Endothelial cell of umbilical vein (primary cell): ENCODE measurements at regions not wholly inside any gene's neighbourhood (a gene's known extent, or its start where the extent isn't known, plus 50 kb on each side); places are given as distances from the start of the nearest gene placed in this dataset.

Experiments
- BruUV-seq: library from RNA; stranded (reverse); fragments of 400-500 nt; replicated peaks from 2 replicates; lab custom pipeline; 2021; lab: Mats Ljungman, UMichigan
- CTCF ChIA-PET: fragments of 300-600, 350-600 bp; sonication (Branson Sonifier 250); formaldehyde crosslinking; loops from one replicate; lab custom pipeline; 2021; ENCODE audit warnings: antibody characterized with exemption, inconsistent platforms; lab: Charles Lee
- POLR2A ChIA-PET: fragments of 300-600, 350-600 bp; sonication (Branson Sonifier 250); formaldehyde crosslinking; loops from one replicate; lab custom pipeline; 2021; ENCODE audit warnings: antibody characterized with exemption, inconsistent platforms; lab: Charles Lee
- DNase-seq: peaks from one replicate; pipeline ENCODE4 v3.0.0-alpha.2; 2011; ENCODE audit warnings: low read depth, low spot score
- FAIRE-seq: peaks from 2 replicates; lab custom pipeline; 2011; peaks lifted over from hg19 to GRCh38; lab: Jason Lieb, UNC
- H2AFZ ChIP-seq: 2 replicates; pipeline ENCODE4 v1.6.0; 2012; ENCODE audit warnings: low read depth, low read length, control low read depth, inconsistent platforms
- H3K27ac ChIP-seq: 2 replicates; pipeline ENCODE4 v1.5.1; 2011; ENCODE audit warnings: low read depth, mild to moderate bottlenecking, control low read depth, low read length, moderate library complexity; ENCODE audit not compliant: insufficient read depth
- H3K27me3 ChIP-seq, 2 experiments: 2 replicates each; pipeline versions ENCODE4 v1.6.0 to v1.6.1; 2011; ENCODE audit warnings: low read length in 2 of 2, mixed read lengths in 1 of 2; ENCODE audit not compliant: control insufficient read depth in 2 of 2, insufficient read depth in 2 of 2
- H3K36me3 ChIP-seq, 2 experiments: 2 replicates in 1 of 2; 3 replicates in 1 of 2; pipeline ENCODE4 v1.5.1; 2011; ENCODE audit warnings: low read length in 2 of 2, mild to moderate bottlenecking in 1 of 2, moderate library complexity in 1 of 2; ENCODE audit not compliant: control insufficient read depth in 2 of 2, insufficient read depth in 2 of 2; ENCODE audit errors: extremely low read depth in 1 of 2
- H3K4me1 ChIP-seq: 3 replicates; pipeline ENCODE4 v1.5.1; 2011; ENCODE audit warnings: mild to moderate bottlenecking, low read length; ENCODE audit not compliant: control insufficient read depth, insufficient read depth; ENCODE audit errors: extremely low read depth
- H3K4me2 ChIP-seq: 2 replicates; pipeline ENCODE4 v1.6.1; 2011; ENCODE audit warnings: low read length, control low read depth, mixed read lengths; ENCODE audit not compliant: insufficient read depth
- H3K4me3 ChIP-seq, 3 experiments: fragments of 200-600 bp in 1 of 3; sonication (generic), shearing (Covaris generic) in 1 of 3; replicated peaks in 1 of 3; 2 replicates each; pipeline ENCODE4 v1.5.1; 2011 to 2016; ENCODE audit warnings: control low read depth in 3 of 3, low read length in 3 of 3, mild to moderate bottlenecking in 2 of 3, inconsistent platforms in 1 of 3, low read depth in 1 of 3, moderate library complexity in 1 of 3; ENCODE audit not compliant: insufficient read depth in 1 of 3
- H3K79me2 ChIP-seq: 2 replicates; pipeline ENCODE4 v1.6.0; 2012; ENCODE audit warnings: low read length, inconsistent platforms; ENCODE audit not compliant: control insufficient read depth, insufficient read depth
- H3K9ac ChIP-seq: replicated peaks from 2 replicates; pipeline ENCODE3; 2011; ENCODE audit warnings: low read length, control low read depth; ENCODE audit not compliant: insufficient read depth; ENCODE audit errors: extremely low read depth
- H3K9me1 ChIP-seq: replicated peaks from 3 replicates; pipeline ENCODE4 v1.6.0; 2011; ENCODE audit warnings: mild to moderate bottlenecking, low read length; ENCODE audit not compliant: control insufficient read depth, insufficient read depth; ENCODE audit errors: extremely low read depth
- H3K9me3 ChIP-seq: replicated peaks from 2 replicates; pipeline ENCODE4 v1.5.1; 2012; ENCODE audit warnings: low read length, inconsistent platforms; ENCODE audit not compliant: control insufficient read depth, insufficient read depth
- H4K20me1 ChIP-seq: replicated peaks from 2 replicates; pipeline ENCODE3; 2011; ENCODE audit warnings: mild to moderate bottlenecking, low read length; ENCODE audit not compliant: control insufficient read depth, insufficient read depth; ENCODE audit errors: extremely low read depth
- EZH2 ChIP-seq: IDR thresholded peaks from 2 replicates; pipeline ENCODE4 v1.6.1; 2012; ENCODE audit warnings: borderline replicate concordance, low read depth, mild to moderate bottlenecking, moderate library complexity, low read length, inconsistent platforms; ENCODE audit not compliant: severe bottlenecking
- FOS ChIP-seq: IDR thresholded peaks from 2 replicates; pipeline ENCODE4 v1.6.1; 2011; ENCODE audit warnings: mild to moderate bottlenecking, low read length, moderate library complexity, borderline replicate concordance; ENCODE audit not compliant: insufficient read depth
- GATA2 ChIP-seq: IDR thresholded peaks from 2 replicates; pipeline ENCODE4 v1.7.0; 2011; ENCODE audit warnings: low read depth, mild to moderate bottlenecking, moderate library complexity, mixed read lengths, low read length; ENCODE audit not compliant: insufficient read length, insufficient read depth
- JUN ChIP-seq: IDR thresholded peaks from 2 replicates; pipeline ENCODE4 v1.6.1; 2011; ENCODE audit warnings: borderline replicate concordance, low read depth; ENCODE audit not compliant: insufficient read length, insufficient read depth
- MYC ChIP-seq: IDR thresholded peaks from one replicate; pipeline ENCODE4 v1.6.1; 2011; ENCODE audit warnings: mild to moderate bottlenecking, low read depth, low read length
- POLR2A ChIP-seq: IDR thresholded peaks from 2 replicates; pipeline ENCODE4 v1.6.1; 2012; ENCODE audit warnings: low read depth, mild to moderate bottlenecking, control low read depth, low read length
- POLR2AphosphoS5 ChIP-seq: IDR thresholded peaks from 2 replicates; pipeline ENCODE4 v1.6.1; 2012; ENCODE audit warnings: low read depth, mild to moderate bottlenecking, control low read depth, low read length, moderate library complexity; ENCODE audit not compliant: insufficient read depth
- dilution Hi-C: fragments of 300-500 bp; cut with MboI; formaldehyde crosslinking; loops from one replicate; pipeline ENCODE4 v1.15.0; 2019; ENCODE audit warnings: low sequenced_read_pairs; ENCODE audit not compliant: extremely low pct_ligation_motif_present
- intact Hi-C: fragments of 100-400 bp; cut with micrococcal nuclease; formaldehyde crosslinking; loops from one replicate; pipeline ENCODE4 v1.10.0; 2022
- TF ChIP-seq, protein P1 (sequence below), 2 donors: IDR thresholded peaks; 1 replicate in 1 of 2; 2 replicates in 1 of 2; pipeline ENCODE4 v1.5.1; 2011; ENCODE audit warnings: low read length in 2 of 2, mild to moderate bottlenecking in 2 of 2, moderate library complexity in 2 of 2, control low read depth in 1 of 2, inconsistent platforms in 1 of 2, low read depth in 1 of 2; ENCODE audit not compliant: insufficient read depth in 1 of 2; ENCODE audit errors: extremely low read depth in 1 of 2
- TF ChIP-seq, protein P2 (sequence below): IDR thresholded peaks from 2 replicates; pipeline ENCODE4 v1.6.1; 2011; ENCODE audit not compliant: insufficient read depth, insufficient read length

DNA sequence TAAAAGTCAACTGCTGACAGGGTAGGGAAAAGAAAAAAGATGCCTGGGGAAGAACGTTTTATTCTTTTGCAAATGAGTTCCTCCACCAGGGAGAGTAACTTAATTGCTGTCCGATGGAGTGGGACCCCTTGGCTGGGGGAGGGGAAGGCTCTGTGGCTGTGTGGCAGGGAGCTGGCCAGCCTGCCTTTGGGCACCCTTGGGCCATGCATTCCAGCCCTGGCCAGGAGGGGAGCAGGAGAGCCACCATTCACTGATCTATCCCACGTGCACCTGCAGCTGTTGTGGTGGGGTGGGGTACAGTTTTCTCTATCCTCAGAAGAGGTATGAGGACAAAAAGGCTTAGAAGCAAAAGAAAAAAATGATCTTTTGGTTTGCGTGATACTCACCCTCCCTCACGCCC is 116.9 kb downstream of the KCNK1 start:
- TF ChIP-seq GATA2, result no peak
- no peak for TF ChIP-seq EZH2
- no peak for TF ChIP-seq JUN
- TF ChIP-seq MYC, result no peak
- TF ChIP-seq, protein P1, sequence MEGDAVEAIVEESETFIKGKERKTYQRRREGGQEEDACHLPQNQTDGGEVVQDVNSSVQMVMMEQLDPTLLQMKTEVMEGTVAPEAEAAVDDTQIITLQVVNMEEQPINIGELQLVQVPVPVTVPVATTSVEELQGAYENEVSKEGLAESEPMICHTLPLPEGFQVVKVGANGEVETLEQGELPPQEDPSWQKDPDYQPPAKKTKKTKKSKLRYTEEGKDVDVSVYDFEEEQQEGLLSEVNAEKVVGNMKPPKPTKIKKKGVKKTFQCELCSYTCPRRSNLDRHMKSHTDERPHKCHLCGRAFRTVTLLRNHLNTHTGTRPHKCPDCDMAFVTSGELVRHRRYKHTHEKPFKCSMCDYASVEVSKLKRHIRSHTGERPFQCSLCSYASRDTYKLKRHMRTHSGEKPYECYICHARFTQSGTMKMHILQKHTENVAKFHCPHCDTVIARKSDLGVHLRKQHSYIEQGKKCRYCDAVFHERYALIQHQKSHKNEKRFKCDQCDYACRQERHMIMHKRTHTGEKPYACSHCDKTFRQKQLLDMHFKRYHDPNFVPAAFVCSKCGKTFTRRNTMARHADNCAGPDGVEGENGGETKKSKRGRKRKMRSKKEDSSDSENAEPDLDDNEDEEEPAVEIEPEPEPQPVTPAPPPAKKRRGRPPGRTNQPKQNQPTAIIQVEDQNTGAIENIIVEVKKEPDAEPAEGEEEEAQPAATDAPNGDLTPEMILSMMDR (IDR thresholded peaks at IDR 0.05; ENCODE audit: extremely low read depth in 1 of 2, insufficient read depth in 1 of 2, low read depth in 1 of 2, low read length in 2 of 2), result no peak
- no peak for TF ChIP-seq FOS
- TF ChIP-seq POLR2AphosphoS5, result no peak
- no peak for TF ChIP-seq POLR2A
- TF ChIP-seq, protein P2, sequence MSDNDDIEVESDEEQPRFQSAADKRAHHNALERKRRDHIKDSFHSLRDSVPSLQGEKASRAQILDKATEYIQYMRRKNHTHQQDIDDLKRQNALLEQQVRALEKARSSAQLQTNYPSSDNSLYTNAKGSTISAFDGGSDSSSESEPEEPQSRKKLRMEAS, result no peak
- Histone ChIP-seq H3K9me3 (peaks cover 3% of the 10 kb centered on the region), H3K27ac (no peak overlapping the region), H3K4me2 (no peak overlapping the region), H3K9me1 (no peaks in the 10 kb centered on the region), H4K20me1 (no peaks in the 10 kb centered on the region), H3K4me3 (no peak overlapping the region), H3K27me3 (no peaks in the 10 kb centered on the region), H3K36me3 (no peaks in the 10 kb centered on the region), H3K9ac (no peak overlapping the region), H3K79me2 (no peaks in the 10 kb centered on the region), H3K4me1 (no peaks in the 10 kb centered on the region), H2AFZ (no peak overlapping the region)
- DNase-seq (no peak), FAIRE-seq (no peak)
- ChIA-PET CTCF (no interaction called here), POLR2A (no interaction called here)
- intact Hi-C loops (no loop called here), dilution Hi-C loops (no loop called here)
- BruUV-seq, result no TSS peak
